Anterior cingulate cortex (tissue), 58 donors: ENCODE measurements at regions not wholly inside any gene's neighbourhood (a gene's known extent, or its start where the extent isn't known, plus 50 kb on each side); places are given as distances from the start of the nearest gene placed in this dataset.
A peak's percentile ranks its signal among the peaks of the same experiment; 100 is the strongest.
"Not testable (repeated sequence)": the region's sequence is repeated elsewhere in the genome, so short reads cannot be mapped to it uniquely, and the experiment has no call there.

Experiments used
- DNase-seq, 58 donors: peaks; one replicate each; lab custom pipeline; 2025; lab: John Stamatoyannopoulos, UW

DNA sequence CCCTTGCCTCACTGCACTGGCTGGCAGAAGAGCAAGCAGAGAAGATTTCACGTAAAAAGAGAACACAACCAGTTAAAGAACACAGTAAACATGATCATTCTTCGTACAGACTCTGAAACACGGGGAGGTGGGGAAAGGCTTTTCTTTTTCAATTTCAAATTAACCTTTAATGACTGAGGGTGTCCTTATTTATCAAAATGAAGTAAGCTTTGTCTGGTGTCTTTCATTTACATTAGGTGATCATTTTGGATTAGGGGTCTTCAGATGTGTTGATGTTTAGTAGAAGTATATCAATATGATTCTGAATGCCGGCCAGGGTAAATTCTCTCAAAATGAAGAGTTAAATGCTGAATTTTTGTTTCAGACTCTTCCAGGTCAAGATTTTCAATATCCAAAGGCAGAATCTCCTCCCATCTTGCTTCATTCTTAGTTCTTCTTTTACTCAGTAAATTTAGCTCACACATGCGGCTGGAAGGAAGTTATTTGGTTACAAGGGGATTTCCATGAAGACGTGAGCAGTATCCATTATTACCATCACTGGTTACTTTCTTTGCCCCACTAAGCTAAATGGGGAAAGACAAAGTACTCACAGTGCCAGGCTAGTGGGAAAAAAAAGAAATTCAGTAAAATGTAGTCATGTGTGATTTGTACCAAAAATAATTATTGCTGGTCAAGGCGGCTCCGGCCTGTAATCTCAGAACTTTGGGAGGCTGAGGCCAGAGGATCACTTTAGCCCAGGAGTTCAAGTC lies 272.2 kb upstream of the NR2F2 start:
- peak in 1 of 58 donors; percentile 0 for DNase-seq

DNA sequence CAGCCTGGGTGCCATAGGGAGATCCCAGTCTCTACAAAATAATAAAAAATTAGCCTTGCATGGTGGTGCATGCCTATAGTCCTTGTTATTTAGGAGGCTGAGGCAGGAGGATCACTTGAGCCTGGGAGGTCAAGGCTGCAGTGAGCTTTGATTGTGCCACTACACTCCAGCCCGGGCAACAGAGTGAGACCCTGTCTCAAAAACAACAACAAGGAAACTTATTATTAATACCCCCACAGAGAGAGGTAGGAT lies 271.7 kb upstream of the NR2F2 start:
- DNase-seq = not testable (repeated sequence)

DNA sequence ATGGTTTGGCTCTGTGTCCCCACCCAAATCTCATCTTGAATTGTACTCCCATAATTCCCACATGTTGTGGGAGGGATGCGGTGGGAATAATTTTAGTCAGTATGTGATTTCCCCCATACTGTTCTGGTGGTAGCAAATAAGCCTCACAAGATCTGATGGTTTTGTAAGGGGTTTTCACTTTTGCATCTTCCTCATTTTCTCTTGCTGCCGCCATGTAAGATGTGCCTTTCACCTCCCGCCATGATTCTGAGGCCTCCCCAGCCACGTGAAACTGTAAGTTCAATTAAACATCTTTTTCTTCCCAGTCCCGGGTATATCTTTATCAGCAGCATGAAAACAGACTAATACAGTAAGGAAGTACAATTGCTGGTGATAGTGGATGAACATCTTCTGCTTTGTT lies 269.9 kb upstream of the NR2F2 start:
- DNase-seq = not testable (repeated sequence)

DNA sequence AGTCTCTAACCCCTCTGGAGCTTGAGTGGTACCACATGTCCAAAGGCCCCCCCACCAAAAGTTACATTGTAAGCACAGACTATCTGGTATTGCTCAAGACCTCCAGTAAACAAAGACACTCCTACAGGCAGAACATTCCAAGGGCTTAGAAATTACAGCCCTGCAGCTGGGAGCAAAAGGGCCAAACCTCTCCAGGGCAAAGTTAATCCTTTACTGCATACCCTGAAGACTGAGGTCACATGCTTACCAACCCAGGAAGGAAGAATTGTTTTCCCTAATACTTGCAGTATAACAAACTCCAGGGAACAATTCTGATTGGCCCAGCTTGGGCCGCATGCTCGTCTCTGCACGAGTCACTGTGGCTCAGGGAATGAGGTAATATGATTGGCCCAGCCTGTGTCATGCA lies 266.1 kb upstream of the NR2F2 start:
- DNase-seq = no peak

DNA sequence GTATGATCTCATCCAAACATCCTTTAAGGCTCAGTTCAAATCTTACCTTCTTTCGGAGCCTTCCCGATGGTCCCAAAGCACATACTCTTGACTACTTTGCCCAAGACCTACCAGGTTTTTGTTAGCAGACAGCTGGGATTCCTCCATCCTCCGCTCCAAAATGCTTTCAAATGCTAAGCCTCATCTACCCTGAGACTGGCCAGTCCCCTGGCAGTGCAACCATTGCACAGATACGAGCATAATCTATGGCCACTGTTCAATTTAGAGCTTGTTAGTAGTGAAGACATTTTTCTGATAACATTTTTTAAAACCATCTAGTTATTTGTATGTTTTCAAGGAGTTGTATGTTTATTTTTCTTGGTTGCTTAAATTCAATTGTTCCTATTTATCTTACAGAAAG lies 264.4 kb upstream of the NR2F2 start:
- DNase-seq = no peak

DNA sequence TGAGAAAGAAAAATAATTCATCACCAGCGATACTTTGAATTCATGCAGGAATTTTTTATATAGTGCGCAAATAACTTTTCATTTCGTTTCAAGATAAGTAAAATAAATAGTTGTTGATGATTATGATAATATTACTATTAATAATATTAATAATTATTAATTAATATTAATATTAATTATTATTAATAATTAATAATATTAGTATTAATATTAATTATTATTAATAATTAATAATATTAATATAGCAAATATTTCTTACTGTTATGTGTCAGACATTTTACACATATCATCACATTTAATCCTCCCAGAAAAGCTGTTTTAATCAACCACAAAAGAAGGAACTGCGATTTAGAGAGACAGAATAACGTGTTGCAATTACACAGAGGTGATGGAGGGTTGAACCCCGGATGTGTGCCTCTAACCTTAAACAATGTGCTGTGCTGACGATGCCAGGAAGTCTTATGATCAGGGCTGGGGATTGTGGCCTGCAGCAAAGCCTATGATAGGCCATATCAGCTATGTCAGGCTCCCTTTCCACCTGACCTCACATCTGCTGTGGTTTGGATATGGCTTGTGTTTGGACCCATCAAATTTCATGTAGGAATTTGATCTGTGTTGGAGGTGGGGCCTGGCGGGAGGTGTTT lies 263.5 kb upstream of the NR2F2 start:
- DNase-seq = no peak

DNA sequence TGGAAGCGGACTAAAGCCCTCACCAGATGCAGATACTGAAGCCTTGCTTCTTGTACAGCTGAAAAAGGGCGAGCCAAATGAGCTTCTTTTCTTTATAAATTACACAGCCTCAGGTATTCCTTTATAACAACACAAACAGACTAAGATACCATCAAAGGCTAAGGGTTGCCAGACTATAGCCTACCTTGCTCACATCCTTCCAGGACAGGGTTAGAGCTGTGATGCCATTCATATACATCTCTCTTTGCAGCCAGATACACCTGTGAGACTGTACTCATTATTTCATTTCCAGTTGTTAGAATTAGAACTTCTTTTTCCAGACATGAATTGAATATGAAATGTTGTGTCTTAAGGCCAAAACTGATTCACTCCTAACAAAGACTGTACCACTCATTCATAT lies 262.8 kb upstream of the NR2F2 start:
- DNase-seq = no peak

DNA sequence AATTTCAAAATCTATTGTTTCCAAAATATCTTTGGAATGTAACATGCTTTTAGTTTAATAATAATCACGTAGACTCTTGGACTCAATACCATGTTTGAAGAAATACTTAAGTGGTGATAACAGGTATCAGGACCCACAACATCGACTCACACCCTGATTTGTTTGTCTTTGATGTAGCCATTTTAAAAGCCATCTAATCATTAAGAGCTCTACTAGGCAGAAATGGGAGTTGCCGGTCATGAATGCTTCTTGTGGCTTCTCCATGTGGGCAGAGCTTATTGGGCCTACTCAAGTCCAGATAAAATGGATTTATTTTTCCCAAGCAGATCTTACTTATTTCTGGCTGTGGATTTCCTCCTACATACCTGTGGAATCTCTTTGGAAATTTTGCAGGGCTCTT lies 261.6 kb upstream of the NR2F2 start:
- no peak for DNase-seq

DNA sequence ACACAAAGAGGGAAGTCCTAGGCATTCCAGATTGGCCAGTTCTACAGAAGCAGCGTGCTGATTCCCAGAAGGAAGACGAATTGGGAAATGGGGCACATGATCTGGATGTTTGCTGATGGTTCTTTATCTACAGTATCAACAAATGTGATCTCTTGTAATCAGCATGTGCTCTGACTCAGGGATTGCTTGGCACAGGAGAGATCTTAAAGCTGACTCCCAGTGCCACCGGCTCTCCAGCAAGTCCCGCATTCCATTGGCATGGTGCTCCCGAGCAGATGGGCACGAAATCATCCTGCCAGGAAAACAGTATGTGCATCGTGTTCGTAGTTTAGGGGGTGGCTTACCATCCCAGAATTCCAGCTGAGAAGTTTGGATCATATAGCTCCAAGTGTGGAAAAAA lies 259.9 kb upstream of the NR2F2 start:
- no peak for DNase-seq

DNA sequence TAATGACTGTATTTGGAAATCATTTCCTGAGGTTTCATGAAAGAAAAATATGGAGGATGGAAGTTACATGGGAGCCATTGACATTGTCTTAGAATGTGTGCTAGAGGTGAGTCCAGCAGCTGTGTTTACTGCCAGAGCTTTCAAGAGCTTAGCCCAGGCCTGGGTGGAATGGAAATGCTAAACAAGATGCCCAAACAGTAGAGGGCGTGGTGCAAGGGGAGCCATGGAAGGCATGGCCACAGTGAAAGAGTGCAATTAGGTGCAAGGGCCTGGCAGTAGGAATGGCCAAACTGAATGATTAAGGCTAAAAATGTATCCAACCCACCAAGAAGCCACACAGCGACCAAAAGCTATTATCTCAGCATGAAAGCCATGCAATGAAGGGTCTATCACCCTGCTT lies 257.7 kb upstream of the NR2F2 start:
- no peak for DNase-seq

DNA sequence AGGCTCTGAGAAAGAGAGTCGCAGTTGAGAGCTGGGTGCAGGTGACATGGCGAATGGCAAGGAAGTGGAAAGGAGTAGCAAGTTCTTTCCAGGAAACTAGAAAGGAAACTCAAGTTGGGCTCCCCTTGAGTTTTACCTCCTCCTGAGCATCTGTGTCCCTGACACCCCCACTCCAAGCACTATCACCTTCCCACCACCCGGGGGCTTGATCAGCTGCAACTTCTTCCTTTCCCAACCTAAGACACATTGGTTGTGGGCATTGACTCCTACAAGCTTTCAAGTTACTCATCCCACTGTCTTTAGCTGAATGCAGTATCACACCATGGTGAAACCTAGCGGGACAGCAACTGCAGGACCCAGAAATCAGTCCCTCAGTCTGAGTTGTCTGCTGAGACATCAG lies 256.6 kb upstream of the NR2F2 start:
- no peak for DNase-seq

DNA sequence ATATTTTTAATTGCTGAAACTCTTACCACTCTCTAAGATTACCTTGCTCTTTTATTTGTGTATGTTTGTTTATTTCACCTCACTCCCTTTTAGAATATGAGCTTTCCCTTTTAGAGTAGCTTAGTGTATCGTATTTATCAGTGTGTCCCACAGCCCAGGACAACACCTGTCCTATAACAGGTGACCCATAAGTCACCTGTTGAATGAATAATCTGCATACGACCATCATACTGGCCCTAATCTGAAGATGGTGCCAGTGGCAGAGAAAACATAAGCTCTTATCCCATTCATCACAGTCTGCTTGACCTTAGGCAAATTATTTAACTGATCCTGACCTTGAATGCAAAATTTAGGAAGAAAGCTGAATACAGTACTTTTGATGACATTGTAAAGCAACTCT lies 254.6 kb upstream of the NR2F2 start:
- no peak for DNase-seq

DNA sequence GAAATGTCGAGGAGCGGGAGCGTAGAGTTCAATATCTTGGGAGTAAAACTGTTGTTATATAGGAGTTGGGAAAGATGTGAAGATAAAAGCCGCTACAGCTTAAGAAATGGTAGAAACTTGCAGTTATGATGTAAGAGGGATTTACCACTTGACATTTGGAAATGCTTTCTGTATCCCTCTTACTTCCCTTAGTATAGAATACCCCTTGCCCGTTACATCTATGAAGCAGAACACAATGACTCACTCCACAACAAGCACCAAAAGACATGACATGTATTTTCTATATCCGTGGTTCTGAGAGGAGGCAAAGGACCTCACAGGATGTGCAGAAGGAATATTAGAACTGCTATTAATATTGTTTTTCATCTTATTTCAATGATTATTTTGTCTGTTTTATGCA lies 254.2 kb upstream of the NR2F2 start:
- no peak for DNase-seq

DNA sequence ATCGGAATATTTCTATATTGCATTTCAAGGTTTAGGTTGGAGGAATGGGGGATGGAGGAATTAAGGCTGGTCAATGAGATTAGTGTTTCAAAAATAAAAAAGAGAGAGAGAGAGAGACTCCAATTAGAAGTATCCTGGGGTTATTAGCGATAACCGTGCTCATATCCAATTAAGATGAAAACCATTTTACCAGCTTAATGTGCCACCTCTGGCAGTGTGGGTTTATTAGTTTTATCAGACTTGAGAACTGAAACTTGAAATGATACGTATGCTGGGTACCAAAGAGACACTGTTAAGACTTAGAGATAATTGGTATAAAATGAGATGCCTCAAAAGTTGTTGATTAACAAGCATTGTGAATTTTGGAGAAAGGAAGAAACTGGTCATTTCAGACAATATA lies 251.5 kb upstream of the NR2F2 start:
- no peak for DNase-seq

DNA sequence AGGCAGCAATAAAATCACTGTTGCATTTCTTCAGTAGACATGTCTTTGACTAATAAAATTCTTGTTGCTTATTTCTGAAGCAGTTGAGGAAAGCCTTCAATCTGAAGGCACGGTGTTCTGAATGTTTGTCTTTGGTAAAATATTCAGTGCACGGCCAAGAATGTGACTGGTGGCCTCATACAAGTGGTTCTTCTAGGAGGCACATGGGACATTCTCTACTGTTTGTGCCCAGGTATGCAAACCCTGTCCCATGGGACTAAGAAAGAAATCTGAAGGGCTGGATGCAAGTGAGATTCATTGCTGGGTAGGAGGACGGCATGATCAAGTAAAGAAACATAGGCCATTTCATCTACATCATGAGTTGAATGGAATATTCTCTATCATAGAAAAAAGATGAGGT lies 250.6 kb upstream of the NR2F2 start:
- DNase-seq = no peak

DNA sequence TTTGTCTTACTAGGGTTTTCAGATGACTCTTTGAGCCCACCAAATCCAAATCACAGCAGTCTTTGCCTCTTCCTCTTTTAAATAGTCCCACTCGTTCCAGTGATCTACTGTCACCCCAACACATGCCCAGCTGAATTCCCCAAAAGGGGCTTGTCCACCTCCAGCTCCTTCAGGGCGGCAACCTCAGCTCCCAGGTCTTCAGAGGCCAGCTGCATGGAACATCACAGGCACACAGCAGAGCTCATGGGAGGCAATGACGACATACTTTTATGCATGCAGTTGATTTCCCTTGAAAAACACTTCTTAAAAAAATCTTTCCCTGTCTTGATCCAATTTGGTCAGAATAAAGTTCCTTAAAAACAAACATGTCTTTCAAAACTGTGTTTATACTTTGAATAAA lies 244.3 kb upstream of the NR2F2 start:
- DNase-seq = no peak

DNA sequence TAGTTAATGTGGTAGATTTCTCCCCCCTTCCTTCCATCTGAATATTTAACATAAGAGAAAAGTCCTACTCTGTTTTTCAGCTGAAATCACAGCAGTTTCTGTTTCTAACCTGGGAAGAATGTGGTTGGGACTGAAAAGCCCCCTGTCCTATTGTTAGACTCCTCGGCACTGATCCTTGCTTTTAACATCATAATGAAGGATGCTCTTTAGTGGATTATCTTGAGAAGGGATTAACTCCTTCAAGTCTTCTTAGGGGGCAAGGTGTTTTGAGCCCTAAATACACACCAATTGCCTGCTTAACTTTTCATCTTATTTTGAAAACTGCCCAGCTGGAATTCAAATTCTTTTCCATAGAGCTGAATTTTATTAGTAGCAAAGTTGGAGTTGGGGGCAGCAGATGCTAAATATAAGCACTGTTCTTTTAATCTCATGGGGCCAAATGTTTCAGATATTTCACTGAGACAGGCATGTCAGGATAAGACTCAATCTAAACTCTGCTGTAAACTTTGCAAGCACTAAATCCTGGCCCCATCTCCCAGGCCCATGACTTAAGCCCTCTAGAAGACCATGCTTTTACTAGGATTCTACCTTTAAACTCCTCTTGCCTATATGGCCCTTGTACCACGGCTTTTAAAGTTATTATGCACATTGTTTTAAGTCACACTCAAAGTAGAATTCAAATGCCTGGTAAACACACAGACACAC lies 243.2 kb upstream of the NR2F2 start:
- DNase-seq = no peak

DNA sequence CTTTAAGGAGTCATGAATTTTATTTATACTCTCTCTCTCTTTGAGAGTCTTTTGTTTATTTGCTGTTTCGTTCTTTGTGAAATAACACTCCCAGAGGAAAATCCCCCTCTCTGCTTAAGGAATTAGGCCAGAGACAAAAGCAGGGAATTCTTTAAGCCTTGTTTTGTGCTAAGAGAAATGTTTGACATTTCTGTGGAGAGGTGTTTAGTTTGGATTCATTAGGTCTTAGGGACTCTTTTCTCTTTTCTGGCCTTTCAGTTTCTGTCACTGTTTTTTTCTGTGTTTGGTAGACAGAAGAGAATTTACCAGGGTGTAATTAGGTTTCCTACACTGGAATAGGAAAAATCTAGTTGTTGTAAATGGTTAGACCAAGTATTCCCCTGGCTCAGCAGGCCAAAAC lies 241.8 kb upstream of the NR2F2 start:
- no peak for DNase-seq

DNA sequence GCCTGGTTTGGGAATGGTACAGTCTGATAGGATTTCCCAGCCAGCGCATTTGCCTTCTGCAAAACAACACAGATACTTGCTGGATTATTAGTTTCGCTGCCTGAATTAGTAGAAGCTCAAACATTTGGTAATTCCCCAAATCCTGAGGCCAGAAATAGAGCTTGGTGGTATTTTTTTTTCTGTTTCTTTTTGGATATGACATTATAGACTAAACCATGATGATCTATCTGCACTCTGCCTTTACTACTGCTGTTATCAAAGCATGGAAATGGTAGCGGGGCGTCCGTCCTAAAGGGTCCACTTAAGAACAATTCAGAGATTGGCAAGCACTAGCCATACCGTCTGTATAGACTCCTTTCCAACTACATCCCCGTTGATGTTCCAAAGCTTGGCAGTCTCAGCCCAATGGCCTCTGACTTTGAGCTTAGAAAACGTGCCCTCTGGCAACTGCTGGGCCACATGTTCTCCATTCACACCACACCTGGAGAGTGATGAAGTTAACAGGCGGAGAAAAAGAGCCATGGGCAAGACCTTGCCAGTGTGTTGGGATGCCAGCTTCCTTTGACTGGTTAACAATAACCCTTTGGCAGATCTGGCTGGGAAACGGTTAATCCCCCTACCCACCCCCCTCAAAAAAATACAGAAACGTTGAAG lies 241.0 kb upstream of the NR2F2 start:
- DNase-seq = no peak

DNA sequence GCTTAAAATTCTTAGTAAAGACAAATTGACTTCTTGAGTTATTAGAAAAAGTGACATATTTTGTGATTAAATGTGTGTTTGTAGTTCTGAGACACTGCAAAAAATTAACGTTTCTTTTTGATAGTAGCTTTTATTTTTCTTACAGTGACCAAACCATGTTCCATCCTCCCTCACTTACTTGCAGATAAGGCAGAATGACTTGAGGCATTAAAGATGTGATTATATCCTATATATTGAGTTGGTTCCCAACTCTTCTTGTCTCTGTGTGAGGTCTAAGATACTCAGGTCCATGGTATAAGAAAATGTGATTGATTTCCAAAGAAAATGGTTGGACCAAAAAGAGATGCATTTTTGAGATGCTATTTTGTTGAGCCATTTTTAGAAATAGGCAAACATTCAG lies 238.3 kb upstream of the NR2F2 start:
- DNase-seq = no peak

DNA sequence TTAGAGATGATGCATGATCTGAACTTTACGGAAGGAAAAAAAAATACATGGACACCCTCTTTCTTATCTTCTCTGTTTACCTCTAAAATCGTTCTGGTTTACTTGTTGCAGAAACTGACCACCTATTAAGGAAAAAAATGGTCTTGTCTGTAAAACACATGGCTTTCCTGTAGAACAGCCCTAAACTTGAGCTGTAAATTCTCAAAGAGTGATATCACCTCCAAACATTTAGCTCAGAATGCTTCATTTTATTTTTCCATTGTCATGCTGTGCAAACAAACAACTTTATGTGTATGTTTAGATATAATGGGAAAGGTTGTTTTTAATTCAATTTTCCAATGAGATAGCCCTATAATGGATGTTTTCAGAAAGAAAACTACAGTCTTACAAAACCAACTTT lies 237.4 kb upstream of the NR2F2 start:
- DNase-seq = no peak

DNA sequence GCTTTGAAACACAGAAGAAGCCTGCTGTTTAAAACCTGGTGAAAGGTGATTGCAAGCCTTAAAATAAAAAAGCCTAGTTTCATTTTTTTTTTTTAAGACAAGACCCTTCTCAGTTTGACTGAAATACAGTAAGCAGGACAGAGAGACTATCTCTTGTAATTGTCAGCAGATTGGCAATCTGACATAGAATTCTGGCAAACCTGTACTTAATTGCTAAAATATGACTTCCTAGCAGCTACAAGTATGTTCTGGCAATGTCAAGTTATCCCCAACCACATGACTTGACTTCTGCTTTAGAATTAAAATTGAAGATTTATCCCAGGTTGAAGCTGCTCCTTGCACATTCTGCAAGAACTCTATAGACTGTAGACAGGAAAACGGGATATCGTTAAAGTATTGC lies 232.8 kb upstream of the NR2F2 start:
- DNase-seq = no peak
